B cell (primary cell): ENCODE measurements at regions not wholly inside any gene's neighbourhood (a gene's known extent, or its start where the extent isn't known, plus 50 kb on each side); places are given as distances from the start of the nearest gene placed in this dataset.

Experiments used
- ATAC-seq: fragments of 200-7000 bp; cut with Tn5 transposase; one replicate; pipeline ENCODE4 v1.10.0; 2021; ENCODE audit warnings: low read depth, mild to moderate bottlenecking, moderate number of reproducible peaks, moderate library complexity
- CTCF ChIA-PET: fragments of 350-600 bp; sonication (Branson Sonifier 250); formaldehyde crosslinking; loops from one replicate; lab custom pipeline; 2021; ENCODE audit warnings: antibody characterized with exemption, inconsistent platforms; lab: Charles Lee
- POLR2A ChIA-PET: fragments of 350-600 bp; sonication (Branson Sonifier 250); formaldehyde crosslinking; loops from one replicate; lab custom pipeline; 2021; ENCODE audit warnings: antibody characterized with exemption; lab: Charles Lee
- DNase-seq: peaks from one replicate; pipeline ENCODE4 v3.0.0; 2013
- H2AFZ ChIP-seq: 2 replicates; pipeline ENCODE4 v1.6.1; 2012; ENCODE audit warnings: mild to moderate bottlenecking, low read depth, low read length; ENCODE audit not compliant: insufficient read depth, poor library complexity, severe bottlenecking
- H3K27ac ChIP-seq, 2 donors: 1 replicate in 1 of 2; 2 replicates in 1 of 2; pipeline ENCODE4 v1.5.1; 2012 to 2013; ENCODE audit warnings: low read length in 2 of 2, mild to moderate bottlenecking in 2 of 2, moderate library complexity in 1 of 2
- H3K27me3 ChIP-seq, 4 experiments: fragments of 200-600 bp in 1 of 4; sonication (generic) in 1 of 4; replicated peaks in 1 of 4; 1 replicate in 2 of 4; 2 replicates in 2 of 4; pipeline versions ENCODE4 v1.6.1 to v1.7.0; 2013 to 2016; ENCODE audit warnings: low read length in 3 of 4, mild to moderate bottlenecking in 2 of 4, mixed read lengths in 1 of 4, moderate library complexity in 1 of 4; ENCODE audit not compliant: insufficient read depth in 4 of 4, control insufficient read depth in 3 of 4; ENCODE audit errors: control extremely low read depth in 1 of 4
- H3K36me3 ChIP-seq, 2 experiments: replicated peaks in 1 of 2; 1 replicate in 1 of 2; 2 replicates in 1 of 2; pipeline versions ENCODE4 v1.6.1 to v1.7.1; 2013; ENCODE audit warnings: low read length in 1 of 2; ENCODE audit not compliant: insufficient read depth in 2 of 2, control insufficient read depth in 1 of 2; ENCODE audit errors: control extremely low read depth in 1 of 2, extremely low read depth in 1 of 2
- H3K4me1 ChIP-seq, 2 donors: fragments of 200-600 bp in 1 of 2; sonication (generic) in 1 of 2; 1 replicate in 1 of 2; 2 replicates in 1 of 2; pipeline versions ENCODE4 v1.5.1 to v1.6.1; 2013 to 2017; ENCODE audit warnings: low read length in 2 of 2; ENCODE audit not compliant: control insufficient read depth in 2 of 2, insufficient read depth in 2 of 2
- H3K4me2 ChIP-seq: replicated peaks from 2 replicates; pipeline ENCODE3; 2012; ENCODE audit warnings: mild to moderate bottlenecking, low read depth, low read length; ENCODE audit not compliant: poor library complexity, severe bottlenecking
- H3K4me3 ChIP-seq, 5 experiments: fragments of 200-600 bp in 1 of 5; sonication (generic) in 1 of 5; 1 replicate in 3 of 5; 2 replicates in 2 of 5; pipeline versions ENCODE4 v1.5.1 to v1.7.0; 2011 to 2016; ENCODE audit warnings: low read length in 4 of 5, mild to moderate bottlenecking in 4 of 5, low read depth in 2 of 5, control low read depth in 1 of 5, moderate library complexity in 1 of 5; ENCODE audit not compliant: insufficient read depth in 1 of 5; ENCODE audit errors: control extremely low read depth in 1 of 5, extremely low read depth in 1 of 5
- H3K79me2 ChIP-seq: fragments of 200-600 bp; sonication (generic); one replicate; pipeline ENCODE4 v1.6.0; 2016; ENCODE audit warnings: low read length; ENCODE audit not compliant: control insufficient read depth, insufficient read depth
- H3K9ac ChIP-seq: fragments of 200-600 bp; sonication (generic); 2 replicates; pipeline ENCODE4 v1.6.1; 2017; ENCODE audit warnings: mild to moderate bottlenecking, low read length, moderate library complexity
- H3K9me3 ChIP-seq, 3 donors: one replicate each; pipeline versions ENCODE4 v1.6.1 to v1.7.1; 2013; ENCODE audit warnings: low read length in 2 of 3; ENCODE audit not compliant: control insufficient read depth in 2 of 3, insufficient read depth in 1 of 3; ENCODE audit errors: control extremely low read depth in 1 of 3
- H4K20me1 ChIP-seq: 2 replicates; pipeline ENCODE4 v1.6.0; 2012; ENCODE audit warnings: mild to moderate bottlenecking, low read length; ENCODE audit not compliant: insufficient read depth, control insufficient read depth, poor library complexity, severe bottlenecking
- H3K27ac Mint-ChIP-seq: one replicate; pipeline ENCODE4 v1.8.0; 2021; ENCODE audit warnings: mixed read lengths
- H3K27me3 Mint-ChIP-seq: one replicate; pipeline ENCODE4 v1.8.0; 2021; ENCODE audit warnings: mixed read lengths
- H3K4me1 Mint-ChIP-seq: one replicate; pipeline ENCODE4 v1.8.0; 2021; ENCODE audit warnings: mixed read lengths
- H3K4me3 Mint-ChIP-seq: one replicate; pipeline ENCODE4 v1.8.0; 2021; ENCODE audit warnings: mixed read lengths
- H3K9me3 Mint-ChIP-seq: one replicate; pipeline ENCODE4 v1.8.0; 2022; ENCODE audit warnings: mixed read lengths; ENCODE audit not compliant: insufficient read depth
- EZH2 ChIP-seq: IDR thresholded peaks from 2 replicates; pipeline ENCODE4 v1.6.1; 2012; ENCODE audit warnings: borderline replicate concordance, low read depth, mild to moderate bottlenecking, moderate library complexity, low read length; ENCODE audit not compliant: insufficient read depth, poor library complexity, severe bottlenecking
- WGBS: methylation state at CpG from one replicate; pipeline ENCODE4 v1.1.5; 2013; ENCODE audit warnings: missing lambda C conversion rate; ENCODE audit not compliant: insufficient coverage; 5-methylcytosine and 5-hydroxymethylcytosine counted together
- intact Hi-C: fragments of 100-400 bp; cut with micrococcal nuclease; formaldehyde crosslinking; loops from one replicate; pipeline ENCODE4 v1.10.0; 2022
- TF ChIP-seq, protein P1 (sequence below): fragments of 200-600 bp; IDR thresholded peaks from one replicate; pipeline ENCODE4 v1.8.0; 2022; ENCODE audit warnings: antibody characterized with exemption, mild to moderate bottlenecking

DNA sequence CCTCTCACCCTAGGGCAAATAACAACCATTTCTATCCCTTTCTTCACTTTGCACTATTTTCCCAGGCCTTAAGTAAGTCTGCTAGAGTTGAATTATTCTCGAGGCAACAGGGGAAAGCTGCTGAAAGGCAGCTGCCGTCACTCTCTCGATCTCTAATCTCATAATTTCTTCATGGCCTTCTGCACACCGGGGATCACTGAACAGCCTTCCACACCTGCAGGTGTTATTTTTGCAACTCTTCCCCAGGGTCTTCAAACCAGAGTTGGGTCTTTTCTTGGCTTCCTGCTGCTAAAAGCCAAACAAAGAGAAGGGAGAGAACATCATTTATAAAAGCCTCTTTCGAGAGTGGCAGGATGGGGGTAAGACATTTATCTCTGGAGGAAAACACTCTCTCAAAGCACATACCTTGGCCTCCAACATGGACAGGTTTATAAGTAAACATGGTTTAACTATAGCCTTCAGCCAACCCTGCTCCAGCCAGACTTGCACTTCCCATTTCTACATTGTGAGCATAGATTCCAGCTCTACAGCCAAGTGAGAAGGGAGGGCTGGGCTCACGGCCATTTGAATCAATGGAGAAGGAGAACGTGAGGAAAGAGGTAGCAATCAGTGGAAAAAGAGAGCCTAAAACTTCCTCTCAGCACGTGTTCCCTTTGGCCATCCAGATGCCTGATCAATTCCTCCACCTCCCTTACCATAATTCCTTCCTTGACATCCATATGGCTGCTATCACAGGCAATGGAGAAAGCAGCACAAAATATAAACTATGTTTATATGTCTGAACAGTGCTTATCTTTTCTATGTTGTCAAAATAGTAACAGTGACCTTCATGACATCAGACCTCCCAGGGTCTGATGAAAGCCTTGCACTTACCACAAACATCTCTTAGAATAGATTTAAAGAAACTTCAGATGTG, 464.9 kb downstream of the TLE1 start:
- H3K27ac Mint-ChIP-seq: no peak overlapping the region

DNA sequence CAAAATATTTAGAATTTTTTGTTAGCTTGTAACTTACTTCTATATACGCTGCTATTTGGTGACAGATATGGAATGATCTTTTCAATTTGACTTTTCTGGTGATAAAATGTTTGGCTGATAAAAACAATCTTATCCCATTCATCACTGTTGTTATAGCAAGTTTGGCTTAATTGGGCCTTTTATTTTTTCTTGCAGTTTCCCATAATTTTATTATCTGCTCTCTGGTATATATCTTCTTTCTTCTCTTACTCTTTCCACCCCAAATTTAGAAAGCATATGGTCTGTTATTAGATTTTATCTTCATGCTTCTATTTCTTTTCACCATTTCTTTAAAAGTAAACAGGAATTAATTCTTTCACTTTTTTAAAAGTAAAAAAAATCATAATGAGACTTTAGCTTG, 474.4 kb downstream of the TLE1 start:
- intact Hi-C loops: no loop called here
- no peaks in the 10 kb centered on the region for H3K27me3 Mint-ChIP-seq

More for the DNA sequence above, 464.9 kb downstream of the TLE1 start:
- CTCF ChIA-PET: no interaction called here
- Mint-ChIP-seq H3K9me3 (no peaks in the 10 kb centered on the region), H3K4me1 (peaks cover 13% of the 10 kb centered on the region), H3K27me3 (no peaks in the 10 kb centered on the region), H3K4me3 (peak overlapping the region; percentile 23)
- Histone ChIP-seq H3K27ac (no peak overlapping the region), H3K4me3 (no peak overlapping the region), H2AFZ (no peak overlapping the region), H3K4me2 (no peak overlapping the region), H3K9me3 (no peaks in the 10 kb centered on the region), H3K36me3 (no peaks in the 10 kb centered on the region), H3K79me2 (no peaks in the 10 kb centered on the region), H3K27me3 (no peaks in the 10 kb centered on the region), H4K20me1 (no peaks in the 10 kb centered on the region), H3K4me1 (peaks cover 0 to 3% of the 10 kb centered on the region in 2 donors), H3K9ac (no peak overlapping the region)
- POLR2A ChIA-PET: no interaction called here
- DNase-seq (no peak), ATAC-seq (no peak)
- intact Hi-C loops: no loop called here
- no peak for TF ChIP-seq EZH2
- TF ChIP-seq, protein P1, sequence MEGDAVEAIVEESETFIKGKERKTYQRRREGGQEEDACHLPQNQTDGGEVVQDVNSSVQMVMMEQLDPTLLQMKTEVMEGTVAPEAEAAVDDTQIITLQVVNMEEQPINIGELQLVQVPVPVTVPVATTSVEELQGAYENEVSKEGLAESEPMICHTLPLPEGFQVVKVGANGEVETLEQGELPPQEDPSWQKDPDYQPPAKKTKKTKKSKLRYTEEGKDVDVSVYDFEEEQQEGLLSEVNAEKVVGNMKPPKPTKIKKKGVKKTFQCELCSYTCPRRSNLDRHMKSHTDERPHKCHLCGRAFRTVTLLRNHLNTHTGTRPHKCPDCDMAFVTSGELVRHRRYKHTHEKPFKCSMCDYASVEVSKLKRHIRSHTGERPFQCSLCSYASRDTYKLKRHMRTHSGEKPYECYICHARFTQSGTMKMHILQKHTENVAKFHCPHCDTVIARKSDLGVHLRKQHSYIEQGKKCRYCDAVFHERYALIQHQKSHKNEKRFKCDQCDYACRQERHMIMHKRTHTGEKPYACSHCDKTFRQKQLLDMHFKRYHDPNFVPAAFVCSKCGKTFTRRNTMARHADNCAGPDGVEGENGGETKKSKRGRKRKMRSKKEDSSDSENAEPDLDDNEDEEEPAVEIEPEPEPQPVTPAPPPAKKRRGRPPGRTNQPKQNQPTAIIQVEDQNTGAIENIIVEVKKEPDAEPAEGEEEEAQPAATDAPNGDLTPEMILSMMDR: no peak
- WGBS: 4% methylated on average over 4 of the region's 8 CpGs

More for the DNA sequence above, 474.4 kb downstream of the TLE1 start:
- ChIA-PET CTCF (no interaction called here), POLR2A (no interaction called here)
- WGBS: no CpG with 5 or more reads among the region's 1 CpG
- Mint-ChIP-seq H3K4me1 (no peaks in the 10 kb centered on the region), H3K27ac (no peak overlapping the region), H3K4me3 (no peak overlapping the region), H3K9me3 (no peaks in the 10 kb centered on the region)
- Histone ChIP-seq H3K9me3 (peaks cover 0 to 4% (median 2%) of the 10 kb centered on the region in 3 donors), H3K4me2 (no peak overlapping the region), H3K4me1 (no peaks in the 10 kb centered on the region), H4K20me1 (no peaks in the 10 kb centered on the region), H3K27ac (no peak overlapping the region), H3K27me3 (no peaks in the 10 kb centered on the region), H3K9ac (no peak overlapping the region), H3K36me3 (no peaks in the 10 kb centered on the region), H3K79me2 (no peaks in the 10 kb centered on the region), H2AFZ (no peak overlapping the region), H3K4me3 (no peak overlapping the region)
- ATAC-seq: no peak
- TF ChIP-seq, protein P1: no peak
- no peak for TF ChIP-seq EZH2
- no peak for DNase-seq
